Adrenal gland (tissue), 9 donors: ENCODE measurements at regions not wholly inside any gene's neighbourhood (a gene's known extent, or its start where the extent isn't known, plus 50 kb on each side); places are given as distances from the start of the nearest gene placed in this dataset.

ENCODE experiments used
- DNase-seq, 7 donors: peaks; one replicate each; pipeline ENCODE4 v3.0.0-alpha.2; 2019 to 2020
- H3K27ac ChIP-seq, 5 donors: fragments of 200-600 bp; sonication (generic) in 4 of 5; 1 replicate in 3 of 5; 2 replicates in 2 of 5; pipeline versions ENCODE4 v1.5.1 to v1.8.0; 2016 to 2020; ENCODE audit warnings: mild to moderate bottlenecking in 1 of 5
- H3K27me3 ChIP-seq: fragments of 200-600 bp; 2 replicates; pipeline ENCODE4 v1.8.0; 2021
- H3K36me3 ChIP-seq, 2 donors: fragments of 200-600 bp; replicated peaks in 1 of 2; 1 replicate in 1 of 2; 2 replicates in 1 of 2; pipeline versions ENCODE4 v1.5.1 to v1.8.0; 2018 to 2022
- H3K4me1 ChIP-seq, 2 donors: fragments of 200-600 bp; replicated peaks in 1 of 2; 1 replicate in 1 of 2; 2 replicates in 1 of 2; pipeline versions ENCODE4 v1.5.1 to v1.8.0; 2018 to 2021
- H3K4me3 ChIP-seq, 4 donors: fragments of 200-600 bp; sonication (generic) in 3 of 4; one replicate each; pipeline ENCODE4 v1.5.1; 2016 to 2018
- H3K9me3 ChIP-seq, 3 donors: fragments of 200-600 bp; sonication (generic) in 1 of 3; replicated peaks in 1 of 3; 1 replicate in 2 of 3; 2 replicates in 1 of 3; pipeline versions ENCODE4 v1.5.1 to v1.8.0; 2016 to 2021
- CTCF ChIP-seq, 6 experiments: fragments of 450-650 bp in 4 of 6; fragments of 200-600 bp in 2 of 6; sonication (generic) in 1 of 6; IDR thresholded peaks; 1 replicate in 5 of 6; 2 replicates in 1 of 6; pipeline versions ENCODE4 v1.5.1 to v1.8.0; 2016 to 2021; ENCODE audit warnings: antibody characterized with exemption in 6 of 6, mild to moderate bottlenecking in 2 of 6, moderate library complexity in 1 of 6
- POLR2A ChIP-seq, 2 donors: fragments of 450-650 bp; IDR thresholded peaks; one replicate each; pipeline ENCODE4 v1.6.1; 2017; ENCODE audit warnings: antibody characterized with exemption in 2 of 2, mild to moderate bottlenecking in 2 of 2, moderate library complexity in 1 of 2
- WGBS, 4 donors: extraction: QIAGEN DNeasy Blood & Tissue Kit in 2 of 4; methylation state at CpG; one replicate each; pipeline versions ENCODE4 v1.1.5 to v1.1.7; 2013 to 2017; 5-methylcytosine and 5-hydroxymethylcytosine counted together
- intact Hi-C, 2 donors: fragments of 100-400 bp; cut with DNase I; formaldehyde crosslinking; loops; one replicate each; pipeline versions ENCODE4 v1.14.1 to v1.15.0; 2022 to 2023
- donor health status: healthy with polysubstance abuse.
- donor health status: Bipolar disorder and iron deficiency.
- donor health status: DM: yes; HTN: yes; CAD: no.
- donor health status: DM: no; HTN: no; CAD: no.
- donor health status: DM: no; HTN: no; CAD: no.

GRCh38 chr2:155665704-155666103 lies 666.8 kb downstream of the NR4A2 start:
- WGBS, 4 donors: 81 to 89% (median 85%) methylated on average over 5 of the region's 5 CpGs
- intact Hi-C loops: no loop called here
- no peak overlapping the region for H3K4me3 ChIP-seq

GRCh38 chr2:155663265-155663664 lies 669.3 kb downstream of the NR4A2 start:
- H3K4me3 ChIP-seq: no peak overlapping the region
- H3K4me1 ChIP-seq: no peaks in the 10 kb centered on the region
- H3K27me3 ChIP-seq: no peaks in the 10 kb centered on the region
- TF ChIP-seq CTCF (IDR thresholded peaks at IDR 0.05) (no peak), POLR2A (IDR thresholded peaks at IDR 0.05) (no peak)
- intact Hi-C loops: no loop called here
- no peak for DNase-seq
- no peaks in the 10 kb centered on the region for H3K36me3 ChIP-seq
- no peak overlapping the region for H3K27ac ChIP-seq
- H3K9me3 ChIP-seq: no peaks in the 10 kb centered on the region
- WGBS, 4 donors: 64 to 74% (median 66%) methylated on average over 3 of the region's 3 CpGs

More at GRCh38 chr2:155665704-155666103, 666.8 kb downstream of the NR4A2 start:
- no peak overlapping the region for H3K27ac ChIP-seq
- H3K36me3 ChIP-seq: no peaks in the 10 kb centered on the region
- H3K9me3 ChIP-seq: no peaks in the 10 kb centered on the region
- no peak for DNase-seq
- no peak for TF ChIP-seq POLR2A (IDR thresholded peaks at IDR 0.05)
- TF ChIP-seq CTCF (IDR thresholded peaks at IDR 0.05): no peak
- no peaks in the 10 kb centered on the region for H3K4me1 ChIP-seq
- H3K27me3 ChIP-seq: no peaks in the 10 kb centered on the region

- Histone ChIP-seq H3K4me3 (no peak overlapping the region), H3K27me3 (no peaks in the 10 kb centered on the region), H3K36me3 (no peaks in the 10 kb centered on the region), H3K27ac (no peak overlapping the region), H3K9me3 (no peaks in the 10 kb centered on the region), H3K4me1 (no peaks in the 10 kb centered on the region)
- DNase-seq: no peak
- WGBS, 4 donors: 81 to 84% (median 82%) methylated on average over 4 of the region's 4 CpGs
- intact Hi-C loops: no loop called here
- TF ChIP-seq CTCF (IDR thresholded peaks at IDR 0.05) (no peak), POLR2A (IDR thresholded peaks at IDR 0.05) (no peak)
These were observed 670.3 kb downstream of the NR4A2 start for GRCh38 chr2:155662224-155662623.

- intact Hi-C loops: no loop called here
- Histone ChIP-seq H3K4me1 (no peaks in the 10 kb centered on the region), H3K27me3 (no peaks in the 10 kb centered on the region), H3K9me3 (no peaks in the 10 kb centered on the region), H3K4me3 (no peak overlapping the region), H3K27ac (no peak overlapping the region), H3K36me3 (no peaks in the 10 kb centered on the region)
- TF ChIP-seq POLR2A (IDR thresholded peaks at IDR 0.05) (no peak), CTCF (IDR thresholded peaks at IDR 0.05) (no peak)
- WGBS, 4 donors: 51 to 72% (median 61%) methylated on average over 1 of the region's 1 CpG
- DNase-seq: no peak
These were observed 679.3 kb downstream of the NR4A2 start for GRCh38 chr2:155653176-155653575.
